K562 (cell line): ENCODE measurements at regions not wholly inside any gene's neighbourhood (a gene's known extent, or its start where the extent isn't known, plus 50 kb on each side); places are given as distances from the start of the nearest gene placed in this dataset.

ENCODE experiments used
- ATAC-seq: fragments of 200-7000 bp; cut with Tn5 transposase; 3 replicates; pipeline ENCODE4 v1.9.1; 2020; ENCODE audit warnings: moderate library complexity
- BruUV-seq: library from RNA; stranded (reverse); fragments of 400-500 nt; replicated peaks from 2 replicates; lab custom pipeline; 2021; lab: Mats Ljungman, UMichigan
- CTCF ChIA-PET: fragments of 300-600 bp; formaldehyde crosslinking; extraction: SDS; loops from one replicate; lab custom pipeline; 2021; ENCODE audit warnings: low intra/inter-chr PET ratio; lab: Yijun Ruan, JAX
- POLR2A ChIA-PET: fragments of 300-600, 350-650 bp; sonication (Branson Sonifier 250); formaldehyde crosslinking; extraction: SDS; loops from one replicate; lab custom pipeline; 2021; ENCODE audit warnings: antibody characterized with exemption, inconsistent platforms; lab: Yijun Ruan, JAX
- DNase-seq, 4 experiments: peaks; one replicate each; pipeline versions ENCODE4 v3.0.0 to v3.0.0-alpha.2; 2011 to 2018; ENCODE audit warnings: low spot score in 3 of 4, mixed read lengths in 3 of 4; ENCODE audit errors: extremely low read depth in 1 of 4
- FAIRE-seq: peaks from 2 replicates; lab custom pipeline; 2011; peaks lifted over from hg19 to GRCh38; lab: Jason Lieb, UNC
- H2AFZ ChIP-seq: 2 replicates; pipeline ENCODE4 v1.6.0; 2011; ENCODE audit warnings: low read depth, low read length, control low read depth, inconsistent platforms
- H3K27ac ChIP-seq: fragments of 200-600 bp; 3 replicates; pipeline ENCODE4 v1.8.0; 2011; ENCODE audit warnings: low read depth, mild to moderate bottlenecking, control low read depth, inconsistent platforms, low read length, moderate library complexity, mixed read lengths; ENCODE audit errors: extremely low read depth
- H3K27me3 ChIP-seq, 2 experiments: fragments of 300-600 bp in 1 of 2; 2 replicates in 1 of 2; 3 replicates in 1 of 2; pipeline versions ENCODE4 v1.6.0 to v1.8.0; 2011; ENCODE audit warnings: inconsistent platforms in 2 of 2, low read length in 2 of 2, mild to moderate bottlenecking in 1 of 2, mixed read lengths in 1 of 2, moderate library complexity in 1 of 2; ENCODE audit not compliant: control insufficient read depth in 2 of 2, insufficient read depth in 2 of 2
- H3K36me3 ChIP-seq: fragments of 300-600 bp; 3 replicates; pipeline ENCODE4 v1.8.0; 2011; ENCODE audit warnings: mild to moderate bottlenecking, low read length, inconsistent platforms; ENCODE audit not compliant: control insufficient read depth, insufficient read depth
- H3K4me1 ChIP-seq, 2 experiments: fragments of 200-600 bp in 1 of 2; replicated peaks in 1 of 2; 2 replicates in 1 of 2; 3 replicates in 1 of 2; pipeline versions ENCODE4 v1.5.1 to v1.8.0; 2011; ENCODE audit warnings: inconsistent platforms in 2 of 2, low read length in 2 of 2, mild to moderate bottlenecking in 1 of 2, mixed read lengths in 1 of 2, moderate library complexity in 1 of 2; ENCODE audit not compliant: control insufficient read depth in 2 of 2, insufficient read depth in 2 of 2
- H3K4me2 ChIP-seq: 2 replicates; pipeline ENCODE4 v1.6.1; 2011; ENCODE audit warnings: low read length, control low read depth, inconsistent platforms, mixed read lengths; ENCODE audit not compliant: insufficient read depth
- H3K4me3 ChIP-seq: fragments of 200-600 bp; sonication (generic), shearing (Covaris generic); 2 replicates; pipeline ENCODE4 v1.5.1; 2016; ENCODE audit warnings: control low read depth, inconsistent platforms
- H3K79me2 ChIP-seq: fragments of 200-600 bp; 3 replicates; pipeline ENCODE4 v1.8.0; 2011; ENCODE audit warnings: low read length, inconsistent platforms; ENCODE audit not compliant: control insufficient read depth, insufficient read depth
- H3K9ac ChIP-seq, 2 experiments: 2 replicates each; pipeline versions ENCODE4 v1.6.0 to v1.6.1; 2011; ENCODE audit warnings: low read depth in 2 of 2, low read length in 2 of 2, control low read depth in 1 of 2, inconsistent platforms in 1 of 2, mild to moderate bottlenecking in 1 of 2, mixed read lengths in 1 of 2; ENCODE audit not compliant: insufficient read depth in 1 of 2
- H3K9me1 ChIP-seq: one replicate; pipeline ENCODE4 v1.6.0; 2011; ENCODE audit warnings: inconsistent platforms, mild to moderate bottlenecking, low read length, moderate library complexity; ENCODE audit not compliant: control insufficient read depth, insufficient read depth
- H3K9me3 ChIP-seq: replicated peaks from 2 replicates; pipeline ENCODE4 v1.5.1; 2011; ENCODE audit warnings: low read depth, low read length, inconsistent platforms; ENCODE audit not compliant: control insufficient read depth, insufficient read depth
- H4K20me1 ChIP-seq: replicated peaks from 2 replicates; pipeline ENCODE4 v1.6.1; 2011; ENCODE audit warnings: low read length, inconsistent platforms, mixed read lengths; ENCODE audit not compliant: control insufficient read depth, insufficient read depth
- CBFA2T2 ChIP-seq: fragments of 450-650 bp; conservative IDR thresholded peaks from 2 replicates; pipeline ENCODE4 v1.6.1; 2017; ENCODE audit warnings: mild to moderate bottlenecking
- CBFA2T3 ChIP-seq: fragments of 450-650 bp; IDR thresholded peaks from 2 replicates; pipeline ENCODE4 v1.6.1; 2017
- CXXC5 ChIP-seq: fragments of 250-450 bp; sonication (Bioruptor Pico); IDR thresholded peaks from 2 replicates; pipeline ENCODE4 v1.8.0; 2022; ENCODE audit warnings: inconsistent platforms, mild to moderate bottlenecking, moderate library complexity
- EGR1 ChIP-seq: fragments of 450-650 bp; conservative IDR thresholded peaks from 2 replicates; pipeline ENCODE4 v1.6.1; 2017; ENCODE audit warnings: mild to moderate bottlenecking
- GATAD2A ChIP-seq: fragments of 450-650 bp; IDR thresholded peaks from 2 replicates; pipeline ENCODE4 v1.6.1; 2017
- GATAD2B ChIP-seq: fragments of 450-650 bp; IDR thresholded peaks from 2 replicates; pipeline ENCODE4 v1.6.1; 2017; ENCODE audit warnings: mild to moderate bottlenecking, borderline replicate concordance
- MEF2A ChIP-seq: IDR thresholded peaks from 2 replicates; pipeline ENCODE4 v1.6.1; 2011; ENCODE audit warnings: low read depth, mild to moderate bottlenecking, low read length, moderate library complexity; ENCODE audit not compliant: control insufficient read depth
- PPARD ChIP-seq: fragments of 250-450 bp; sonication (Bioruptor Pico); IDR thresholded peaks from 2 replicates; pipeline ENCODE4 v1.8.0; 2022; ENCODE audit warnings: inconsistent platforms, mild to moderate bottlenecking, moderate library complexity
- ZBTB1 ChIP-seq: sonication (generic); formaldehyde crosslinking; IDR thresholded peaks from 2 replicates; pipeline ENCODE4 v1.8.1; 2023; ENCODE audit warnings: missing genetic modification reagents, low read depth, mild to moderate bottlenecking, borderline replicate concordance
- ZC3H11A ChIP-seq: IDR thresholded peaks from 2 replicates; pipeline ENCODE4 v1.6.1; 2012; ENCODE audit warnings: low read depth, low read length, improper control_type of control experiment
- ZNF311 ChIP-seq: fragments of 250-450 bp; sonication (Bioruptor Pico); IDR thresholded peaks from 2 replicates; pipeline ENCODE4 v1.4.0; 2020; ENCODE audit warnings: mild to moderate bottlenecking, moderate library complexity
- ZNF436 ChIP-seq: fragments of 250-450, 450-650 bp; sonication (Bioruptor Pico); formaldehyde crosslinking; IDR thresholded peaks from 2 replicates; pipeline ENCODE4 v1.7.0; 2020; ENCODE audit warnings: mild to moderate bottlenecking
- ZNF764 ChIP-seq: fragments of 250-450 bp; sonication (Bioruptor Pico); IDR thresholded peaks from 2 replicates; pipeline ENCODE4 v1.4.0; 2020; ENCODE audit warnings: low read depth, mild to moderate bottlenecking, moderate library complexity
- ZNF766 ChIP-seq: fragments of 200-800 bp; sonication (Bioruptor generic); conservative IDR thresholded peaks from 2 replicates; pipeline ENCODE4 v1.6.1; 2016; ENCODE audit warnings: missing genetic modification characterization, missing compliant biosample characterization
- ZZZ3 ChIP-seq: fragments of 450-650 bp; IDR thresholded peaks from 2 replicates; pipeline ENCODE4 v1.6.1; 2016; ENCODE audit warnings: antibody characterized with exemption, mild to moderate bottlenecking, moderate library complexity
- WGBS: fragments of 100-300 bp; shearing (Covaris generic); methylation state at CpG from one replicate; pipeline ENCODE4 v1.1.6; 2016; ENCODE audit warnings: low coverage, mixed read lengths; ENCODE audit not compliant: insufficient coverage; ENCODE audit errors: missing lambda C conversion rate; 5-methylcytosine and 5-hydroxymethylcytosine counted together
- in situ Hi-C: fragments of 300-500 bp; cut with MboI; formaldehyde crosslinking; loops from 4 replicates; pipeline ENCODE4 v1.15.0; 2018; ENCODE audit warnings: inconsistent platforms, mixed read lengths
- intact Hi-C: fragments of 100-400 bp; cut with micrococcal nuclease; formaldehyde crosslinking; loops from 2 replicates; pipeline ENCODE4 v1.14.2; 2022
- TF ChIP-seq, protein P1 (sequence below): fragments of 450-650 bp; formaldehyde crosslinking; IDR thresholded peaks from 2 replicates; pipeline ENCODE4 v1.4.0; 2022; ENCODE audit warnings: mild to moderate bottlenecking, moderate library complexity
- TF ChIP-seq, protein P2 (sequence below): sonication (generic); formaldehyde crosslinking; IDR thresholded peaks from 2 replicates; pipeline ENCODE4 v1.8.0; 2023; ENCODE audit warnings: mild to moderate bottlenecking, missing genetic modification reagents

DNA sequence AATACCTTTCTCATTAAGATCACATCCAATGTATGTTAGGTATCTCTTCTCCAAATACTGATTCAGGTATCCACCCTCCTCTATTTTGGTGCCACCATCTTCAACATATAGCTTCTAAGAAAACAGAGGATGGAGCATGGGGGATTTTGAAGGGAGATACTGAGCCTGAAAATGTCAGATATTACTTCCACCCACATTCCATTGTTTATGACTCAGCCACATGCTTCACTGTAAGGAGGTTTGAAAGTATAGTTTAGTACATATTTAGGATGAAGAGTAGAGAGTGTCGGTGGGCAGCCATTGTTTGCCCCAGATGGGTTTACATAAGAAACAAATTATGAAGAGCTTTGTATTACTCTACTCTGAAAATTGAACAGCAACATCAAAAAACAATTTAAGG, 286.7 kb downstream of the TFAP2B start:
- Histone ChIP-seq H3K79me2 (no peaks in the 10 kb centered on the region), H3K27ac (no peak overlapping the region), H3K36me3 (no peaks in the 10 kb centered on the region), H3K9me3 (no peaks in the 10 kb centered on the region), H3K27me3 (no peaks in the 10 kb centered on the region), H3K9ac (no peak overlapping the region), H3K4me1 (peaks cover 0 to 21% of the 10 kb centered on the region in 2 experiments; a peak in 2 of 5 replicates), H4K20me1 (no peaks in the 10 kb centered on the region), H3K4me3 (no peak overlapping the region), H3K4me2 (no peak overlapping the region), H2AFZ (peak overlapping the region; percentile 71), H3K9me1 (no peaks in the 10 kb centered on the region)
- TF ChIP-seq MEF2A = no peak
- no peak for TF ChIP-seq ZNF311 (CRISPR knock-in tag)
- TF ChIP-seq ZNF436 = no peak
- TF ChIP-seq, protein P1, sequence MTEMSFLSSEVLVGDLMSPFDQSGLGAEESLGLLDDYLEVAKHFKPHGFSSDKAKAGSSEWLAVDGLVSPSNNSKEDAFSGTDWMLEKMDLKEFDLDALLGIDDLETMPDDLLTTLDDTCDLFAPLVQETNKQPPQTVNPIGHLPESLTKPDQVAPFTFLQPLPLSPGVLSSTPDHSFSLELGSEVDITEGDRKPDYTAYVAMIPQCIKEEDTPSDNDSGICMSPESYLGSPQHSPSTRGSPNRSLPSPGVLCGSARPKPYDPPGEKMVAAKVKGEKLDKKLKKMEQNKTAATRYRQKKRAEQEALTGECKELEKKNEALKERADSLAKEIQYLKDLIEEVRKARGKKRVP (CRISPR knock-in tag) = no peak
- no peak for TF ChIP-seq GATAD2B
- no peak for TF ChIP-seq PPARD
- TF ChIP-seq ZC3H11A = no peak
- no peak for TF ChIP-seq ZZZ3
- TF ChIP-seq, protein P2, sequence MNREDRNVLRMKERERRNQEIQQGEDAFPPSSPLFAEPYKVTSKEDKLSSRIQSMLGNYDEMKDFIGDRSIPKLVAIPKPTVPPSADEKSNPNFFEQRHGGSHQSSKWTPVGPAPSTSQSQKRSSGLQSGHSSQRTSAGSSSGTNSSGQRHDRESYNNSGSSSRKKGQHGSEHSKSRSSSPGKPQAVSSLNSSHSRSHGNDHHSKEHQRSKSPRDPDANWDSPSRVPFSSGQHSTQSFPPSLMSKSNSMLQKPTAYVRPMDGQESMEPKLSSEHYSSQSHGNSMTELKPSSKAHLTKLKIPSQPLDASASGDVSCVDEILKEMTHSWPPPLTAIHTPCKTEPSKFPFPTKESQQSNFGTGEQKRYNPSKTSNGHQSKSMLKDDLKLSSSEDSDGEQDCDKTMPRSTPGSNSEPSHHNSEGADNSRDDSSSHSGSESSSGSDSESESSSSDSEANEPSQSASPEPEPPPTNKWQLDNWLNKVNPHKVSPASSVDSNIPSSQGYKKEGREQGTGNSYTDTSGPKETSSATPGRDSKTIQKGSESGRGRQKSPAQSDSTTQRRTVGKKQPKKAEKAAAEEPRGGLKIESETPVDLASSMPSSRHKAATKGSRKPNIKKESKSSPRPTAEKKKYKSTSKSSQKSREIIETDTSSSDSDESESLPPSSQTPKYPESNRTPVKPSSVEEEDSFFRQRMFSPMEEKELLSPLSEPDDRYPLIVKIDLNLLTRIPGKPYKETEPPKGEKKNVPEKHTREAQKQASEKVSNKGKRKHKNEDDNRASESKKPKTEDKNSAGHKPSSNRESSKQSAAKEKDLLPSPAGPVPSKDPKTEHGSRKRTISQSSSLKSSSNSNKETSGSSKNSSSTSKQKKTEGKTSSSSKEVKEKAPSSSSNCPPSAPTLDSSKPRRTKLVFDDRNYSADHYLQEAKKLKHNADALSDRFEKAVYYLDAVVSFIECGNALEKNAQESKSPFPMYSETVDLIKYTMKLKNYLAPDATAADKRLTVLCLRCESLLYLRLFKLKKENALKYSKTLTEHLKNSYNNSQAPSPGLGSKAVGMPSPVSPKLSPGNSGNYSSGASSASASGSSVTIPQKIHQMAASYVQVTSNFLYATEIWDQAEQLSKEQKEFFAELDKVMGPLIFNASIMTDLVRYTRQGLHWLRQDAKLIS = no peak
- no peak for TF ChIP-seq ZNF766 (CRISPR knock-in tag)
- peak; percentile 18; the same call in 1 of the 2 replicates for TF ChIP-seq CBFA2T2
- TF ChIP-seq GATAD2A = no peak
- TF ChIP-seq CXXC5 (CRISPR knock-in tag) = no peak
- peak; percentile 70 for TF ChIP-seq EGR1
- TF ChIP-seq ZBTB1 (CRISPR knock-in tag) = no peak
- no peak for TF ChIP-seq ZNF764 (CRISPR knock-in tag)
- peak; percentile 57 for TF ChIP-seq CBFA2T3
- ChIA-PET POLR2A (no interaction called here), CTCF (no interaction called here)
- no peak for ATAC-seq
- peak in 2 of 4 experiments; percentile 21 to 38 for DNase-seq
- no TSS peak for BruUV-seq
- FAIRE-seq = no peak
- intact Hi-C loops (loop anchor here (5.0 kb wide), 1 partner anchor 53 kb away; no protein-coding TSS in a partner anchor), in situ Hi-C loops (no loop called here)
- WGBS = 43% methylated on average over 1 of the region's 1 CpG
